ENCODE measurements at regions not wholly inside any gene's neighbourhood (a gene's known extent, or its start where the extent isn't known, plus 50 kb on each side); places are given as distances from the start of the nearest gene placed in this dataset.

- H3K27ac ChIP-seq, result no peak overlapping the region
- no peaks in the 10 kb centered on the region for H3K9me3 ChIP-seq (ENCODE audit: low read depth)
- no peak for DNase-seq (ENCODE audit: low spot score)
- no peak overlapping the region for H3K9ac ChIP-seq
- no peaks in the 10 kb centered on the region for H3F3A ChIP-seq (ENCODE audit: low read depth)
- Mint-ChIP-seq H3K27ac (no peak overlapping the region), H3K4me3 (no peak overlapping the region), H3K4me1 (peaks cover 6% of the 10 kb centered on the region), H3K9me3 (no peaks in the 10 kb centered on the region), H3K36me3 (no peaks in the 10 kb centered on the region), H3K27me3 (ENCODE audit: insufficient read depth, low read depth) (no peaks in the 10 kb centered on the region)
- H3K36me3 ChIP-seq, result no peaks in the 10 kb centered on the region
- no peak overlapping the region for H3K4me3 ChIP-seq
- H3K79me2 ChIP-seq (ENCODE audit: low read depth), result no peaks in the 10 kb centered on the region
- no peaks in the 10 kb centered on the region for H3K27me3 ChIP-seq
- no peak overlapping the region for H2AFZ ChIP-seq (replicated peaks)
- H3K4me1 ChIP-seq, result no peaks in the 10 kb centered on the region
- TF ChIP-seq EZH2phosphoT487 (IDR thresholded peaks at IDR 0.05), result no peak
- no peak for TF ChIP-seq EZH2 (IDR thresholded peaks at IDR 0.05)
- no peak for TF ChIP-seq CTCF (IDR thresholded peaks at IDR 0.05)
- no peak overlapping the region for H3K4me2 ChIP-seq
- H4K20me1 ChIP-seq (ENCODE audit: low read depth), result no peaks in the 10 kb centered on the region
Observed at GRCh38 chr5:143498821-143499220, 95.3 kb upstream of the NR3C1 start.

GRCh38 chr5:143497749-143498148, 94.3 kb upstream of the NR3C1 start:
- peaks cover 6% of the 10 kb centered on the region for H3K4me1 Mint-ChIP-seq
- H3K4me3 Mint-ChIP-seq, result no peak overlapping the region
- H3K9me3 ChIP-seq (ENCODE audit: low read depth), result no peaks in the 10 kb centered on the region
- no peaks in the 10 kb centered on the region for H3K36me3 Mint-ChIP-seq
- H3K36me3 ChIP-seq, result no peaks in the 10 kb centered on the region
- H3K9me3 Mint-ChIP-seq, result no peaks in the 10 kb centered on the region
- no peak overlapping the region for H3K9ac ChIP-seq
- H3K27me3 ChIP-seq, result no peaks in the 10 kb centered on the region
- no peak overlapping the region for H3K27ac Mint-ChIP-seq
- no peak overlapping the region for H3K4me2 ChIP-seq
- H3F3A ChIP-seq (ENCODE audit: low read depth), result no peaks in the 10 kb centered on the region
- no peaks in the 10 kb centered on the region for H4K20me1 ChIP-seq (ENCODE audit: low read depth)
- TF ChIP-seq EZH2 (IDR thresholded peaks at IDR 0.05) (no peak), EZH2phosphoT487 (IDR thresholded peaks at IDR 0.05) (no peak), CTCF (IDR thresholded peaks at IDR 0.05) (no peak)
- H3K27me3 Mint-ChIP-seq (ENCODE audit: insufficient read depth, low read depth), result no peaks in the 10 kb centered on the region
- no peaks in the 10 kb centered on the region for H3K4me1 ChIP-seq
- no peak overlapping the region for H2AFZ ChIP-seq (replicated peaks)
- H3K27ac ChIP-seq, result no peak overlapping the region
- H3K4me3 ChIP-seq, result no peak overlapping the region
- no peaks in the 10 kb centered on the region for H3K79me2 ChIP-seq (ENCODE audit: low read depth)
- no peak for DNase-seq (ENCODE audit: low spot score)

GRCh38 chr5:143496943-143497342, 93.5 kb upstream of the NR3C1 start:
- no peak overlapping the region for H3K27ac Mint-ChIP-seq
- H2AFZ ChIP-seq (replicated peaks), result no peak overlapping the region
- TF ChIP-seq CTCF (IDR thresholded peaks at IDR 0.05), result no peak
- TF ChIP-seq EZH2phosphoT487 (IDR thresholded peaks at IDR 0.05), result no peak
- TF ChIP-seq EZH2 (IDR thresholded peaks at IDR 0.05), result no peak

More at GRCh38 chr5:143496943-143497342, 93.5 kb upstream of the NR3C1 start:
- H3K9me3 ChIP-seq (ENCODE audit: low read depth), result no peaks in the 10 kb centered on the region
- DNase-seq (ENCODE audit: low spot score), result no peak
- no peaks in the 10 kb centered on the region for H3F3A ChIP-seq (ENCODE audit: low read depth)
- H4K20me1 ChIP-seq (ENCODE audit: low read depth), result no peaks in the 10 kb centered on the region
- Mint-ChIP-seq H3K4me1 (peaks cover 6% of the 10 kb centered on the region), H3K36me3 (no peaks in the 10 kb centered on the region), H3K9me3 (no peaks in the 10 kb centered on the region), H3K27me3 (ENCODE audit: insufficient read depth, low read depth) (no peaks in the 10 kb centered on the region), H3K4me3 (no peak overlapping the region)
- no peak overlapping the region for H3K4me3 ChIP-seq
- H3K79me2 ChIP-seq (ENCODE audit: low read depth), result no peaks in the 10 kb centered on the region
- no peaks in the 10 kb centered on the region for H3K36me3 ChIP-seq
- H3K27ac ChIP-seq, result no peak overlapping the region
- no peaks in the 10 kb centered on the region for H3K4me1 ChIP-seq
- no peaks in the 10 kb centered on the region for H3K27me3 ChIP-seq
- H3K9ac ChIP-seq, result no peak overlapping the region
- no peak overlapping the region for H3K4me2 ChIP-seq
